A673 (cell line): ENCODE measurements at regions not wholly inside any gene's neighbourhood (a gene's known extent, or its start where the extent isn't known, plus 50 kb on each side); places are given as distances from the start of the nearest gene placed in this dataset.

Source experiments
- CTCF ChIP-seq: fragments of 300-800, 200-600 bp; sonication (generic); conservative IDR thresholded peaks from 2 replicates; pipeline ENCODE4 v1.5.1; 2017; ENCODE audit warnings: low read depth, mild to moderate bottlenecking, antibody characterized with exemption, low read length, moderate library complexity, mixed read lengths
- EZH2 ChIP-seq: fragments of 200-600 bp; sonication (generic); IDR thresholded peaks from 2 replicates; pipeline ENCODE4 v1.6.1; 2017; ENCODE audit warnings: borderline replicate concordance, low read depth, mild to moderate bottlenecking, mixed read lengths, antibody characterized with exemption, low read length; ENCODE audit not compliant: poor library complexity, severe bottlenecking

- TF ChIP-seq CTCF (no peak), EZH2 (no peak)
These were observed 175.7 kb upstream of the POU3F3 start for GRCh38 chr2:104678181-104678580.
